Mesendoderm (in vitro differentiated cells): ENCODE measurements at regions not wholly inside any gene's neighbourhood (a gene's known extent, or its start where the extent isn't known, plus 50 kb on each side); places are given as distances from the start of the nearest gene placed in this dataset.

ENCODE experiments used
- DNase-seq: peaks from one replicate; pipeline ENCODE4 v3.0.0; 2013
- H2AK5ac ChIP-seq: 2 replicates; pipeline ENCODE4 v1.6.1; 2013; ENCODE audit warnings: low read length, inconsistent platforms
- H2BK120ac ChIP-seq: 2 replicates; pipeline ENCODE4 v1.6.1; 2013; ENCODE audit warnings: low read depth, mild to moderate bottlenecking, low read length, moderate library complexity, mixed read lengths
- H2BK15ac ChIP-seq: replicated peaks from 2 replicates; pipeline ENCODE4 v1.6.1; 2013; ENCODE audit warnings: low read depth, mild to moderate bottlenecking, moderate library complexity
- H2BK5ac ChIP-seq: 2 replicates; pipeline ENCODE4 v1.6.1; 2013; ENCODE audit warnings: low read length, inconsistent platforms
- H3K18ac ChIP-seq: 2 replicates; pipeline ENCODE4 v1.6.1; 2013; ENCODE audit warnings: mild to moderate bottlenecking, low read length, mixed read lengths
- H3K23ac ChIP-seq: one replicate; pipeline ENCODE4 v1.6.1; 2013; ENCODE audit warnings: low read length
- H3K27ac ChIP-seq: 2 replicates; pipeline ENCODE4 v1.5.1; 2013; ENCODE audit warnings: low read depth, mild to moderate bottlenecking, inconsistent platforms, low read length, moderate library complexity
- H3K27me3 ChIP-seq: 2 replicates; pipeline ENCODE4 v1.6.1; 2013; ENCODE audit warnings: low read length, control low read depth, mild to moderate bottlenecking, inconsistent platforms; ENCODE audit not compliant: insufficient read depth, poor library complexity
- H3K36me3 ChIP-seq: 2 replicates; pipeline ENCODE4 v1.6.1; 2013; ENCODE audit warnings: low read length, inconsistent platforms; ENCODE audit not compliant: control insufficient read depth, insufficient read depth
- H3K4ac ChIP-seq: one replicate; pipeline ENCODE4 v1.6.1; 2013; ENCODE audit warnings: low read depth, mild to moderate bottlenecking, low read length, moderate library complexity
- H3K4me1 ChIP-seq: 2 replicates; pipeline ENCODE4 v1.6.1; 2013; ENCODE audit warnings: low read depth, low read length, inconsistent platforms; ENCODE audit not compliant: control insufficient read depth
- H3K4me2 ChIP-seq: 2 replicates; pipeline ENCODE4 v1.6.1; 2013; ENCODE audit warnings: low read length
- H3K4me3 ChIP-seq: 2 replicates; pipeline ENCODE4 v1.5.1; 2013; ENCODE audit warnings: mild to moderate bottlenecking, low read length
- H3K56ac ChIP-seq: one replicate; pipeline ENCODE4 v1.6.1; 2013; ENCODE audit warnings: low read length
- H3K79me1 ChIP-seq: 2 replicates; pipeline ENCODE4 v1.6.1; 2013; ENCODE audit warnings: low read length, inconsistent platforms
- H3K79me2 ChIP-seq: 2 replicates; pipeline ENCODE4 v1.6.1; 2013; ENCODE audit warnings: mild to moderate bottlenecking, low read length; ENCODE audit not compliant: control insufficient read depth, insufficient read depth
- H3K9ac ChIP-seq: 2 replicates; pipeline ENCODE4 v1.6.1; 2013; ENCODE audit warnings: low read length, inconsistent platforms
- H4K5ac ChIP-seq: one replicate; pipeline ENCODE4 v1.6.1; 2013; ENCODE audit warnings: low read length
- H4K8ac ChIP-seq: one replicate; pipeline ENCODE4 v1.6.1; 2013; ENCODE audit warnings: low read depth, mild to moderate bottlenecking, control low read depth, low read length, moderate library complexity
- WGBS: extraction: QIAGEN DNeasy Blood & Tissue Kit; methylation state at CpG from one replicate; pipeline ENCODE4 v1.1.7; 2013; ENCODE audit warnings: low lambda C conversion rate, missing lambda C conversion rate; ENCODE audit not compliant: insufficient coverage; ENCODE audit errors: extremely low coverage; 5-methylcytosine and 5-hydroxymethylcytosine counted together

GRCh38 chr5:164206196-164206595 is 700.8 kb downstream of the MAT2B start:
- Histone ChIP-seq H3K18ac (no peak overlapping the region), H3K9ac (no peak overlapping the region), H3K4ac (no peak overlapping the region), H3K4me2 (no peak overlapping the region), H3K56ac (no peak overlapping the region), H4K5ac (no peak overlapping the region), H3K79me1 (no peaks in the 10 kb centered on the region), H3K27me3 (no peaks in the 10 kb centered on the region), H2AK5ac (no peak overlapping the region), H3K27ac (no peak overlapping the region), H3K36me3 (no peaks in the 10 kb centered on the region), H2BK120ac (no peak overlapping the region), H2BK5ac (no peak overlapping the region), H2BK15ac (no peak overlapping the region), H3K79me2 (no peaks in the 10 kb centered on the region), H3K4me1 (no peaks in the 10 kb centered on the region), H3K4me3 (no peak overlapping the region), H3K23ac (no peak overlapping the region), H4K8ac (no peak overlapping the region)
- DNase-seq: no peak
- no CpG with 5 or more reads among the region's 2 CpGs for WGBS

GRCh38 chr5:164207646-164208045 is 702.2 kb downstream of the MAT2B start:
- no peaks in the 10 kb centered on the region for H3K36me3 ChIP-seq
- H3K27me3 ChIP-seq: no peaks in the 10 kb centered on the region
- no CpG with 5 or more reads among the region's 3 CpGs for WGBS
- H4K5ac ChIP-seq: no peak overlapping the region
- H3K4me1 ChIP-seq: no peaks in the 10 kb centered on the region
- H3K4ac ChIP-seq: no peak overlapping the region
- H3K4me2 ChIP-seq: no peak overlapping the region
- no peak overlapping the region for H2AK5ac ChIP-seq
- H2BK15ac ChIP-seq: no peak overlapping the region
- no peaks in the 10 kb centered on the region for H3K79me1 ChIP-seq
- H2BK120ac ChIP-seq: no peak overlapping the region
- H3K4me3 ChIP-seq: no peak overlapping the region
- H3K18ac ChIP-seq: no peak overlapping the region
- no peak overlapping the region for H3K56ac ChIP-seq
- H3K23ac ChIP-seq: no peak overlapping the region
- H3K9ac ChIP-seq: no peak overlapping the region
- no peaks in the 10 kb centered on the region for H3K79me2 ChIP-seq
- no peak overlapping the region for H2BK5ac ChIP-seq
- DNase-seq: no peak
- no peak overlapping the region for H4K8ac ChIP-seq
- no peak overlapping the region for H3K27ac ChIP-seq

GRCh38 chr5:164210491-164210890 is 705.1 kb downstream of the MAT2B start:
- no peaks in the 10 kb centered on the region for H3K36me3 ChIP-seq
- H3K18ac ChIP-seq: no peak overlapping the region
- no peak overlapping the region for H3K4me3 ChIP-seq
- H3K79me1 ChIP-seq: no peaks in the 10 kb centered on the region
- H2BK120ac ChIP-seq: no peak overlapping the region
- no peak overlapping the region for H3K4me2 ChIP-seq
- no peak overlapping the region for H2BK5ac ChIP-seq
- H3K9ac ChIP-seq: no peak overlapping the region
- H2AK5ac ChIP-seq: no peak overlapping the region
- WGBS: no CpG with 5 or more reads among the region's 3 CpGs
- H3K4me1 ChIP-seq: no peaks in the 10 kb centered on the region
- no peak overlapping the region for H4K8ac ChIP-seq
- no peak overlapping the region for H2BK15ac ChIP-seq
- H3K27ac ChIP-seq: no peak overlapping the region
- DNase-seq: no peak
- H3K23ac ChIP-seq: no peak overlapping the region
- H3K4ac ChIP-seq: no peak overlapping the region
- H3K27me3 ChIP-seq: no peaks in the 10 kb centered on the region
- no peak overlapping the region for H4K5ac ChIP-seq
- no peaks in the 10 kb centered on the region for H3K79me2 ChIP-seq
- no peak overlapping the region for H3K56ac ChIP-seq

- no peak overlapping the region for H4K8ac ChIP-seq
- no peak overlapping the region for H2BK15ac ChIP-seq
- no peak overlapping the region for H2AK5ac ChIP-seq
- no peak overlapping the region for H3K9ac ChIP-seq
- no CpG with 5 or more reads among the region's 1 CpG for WGBS
- no peak overlapping the region for H2BK120ac ChIP-seq
- no peak overlapping the region for H3K4me2 ChIP-seq
- no peak for DNase-seq
- H3K4me3 ChIP-seq: no peak overlapping the region
- H3K4ac ChIP-seq: no peak overlapping the region
- no peak overlapping the region for H3K27ac ChIP-seq
- no peaks in the 10 kb centered on the region for H3K79me2 ChIP-seq
- no peaks in the 10 kb centered on the region for H3K79me1 ChIP-seq
- no peak overlapping the region for H3K18ac ChIP-seq
- H3K27me3 ChIP-seq: no peaks in the 10 kb centered on the region
- H2BK5ac ChIP-seq: no peak overlapping the region
- no peak overlapping the region for H4K5ac ChIP-seq
- no peak overlapping the region for H3K56ac ChIP-seq
- H3K23ac ChIP-seq: no peak overlapping the region
- H3K4me1 ChIP-seq: no peaks in the 10 kb centered on the region
- no peaks in the 10 kb centered on the region for H3K36me3 ChIP-seq
Observed at GRCh38 chr5:164214698-164215097, 709.3 kb downstream of the MAT2B start.

GRCh38 chr5:164217464-164217863 is 712.0 kb downstream of the MAT2B start:
- Histone ChIP-seq H2BK120ac (no peak overlapping the region), H3K4me2 (no peak overlapping the region), H3K23ac (no peak overlapping the region), H4K5ac (no peak overlapping the region), H3K4me3 (no peak overlapping the region), H3K27me3 (no peaks in the 10 kb centered on the region), H3K79me1 (no peaks in the 10 kb centered on the region), H4K8ac (no peak overlapping the region), H3K79me2 (no peaks in the 10 kb centered on the region), H2AK5ac (no peak overlapping the region), H3K27ac (no peak overlapping the region), H3K4me1 (no peaks in the 10 kb centered on the region), H3K36me3 (no peaks in the 10 kb centered on the region), H3K4ac (no peak overlapping the region), H2BK5ac (no peak overlapping the region), H3K9ac (no peak overlapping the region), H3K56ac (no peak overlapping the region), H3K18ac (no peak overlapping the region), H2BK15ac (no peak overlapping the region)
- no CpG with 5 or more reads among the region's 1 CpG for WGBS
- DNase-seq: no peak

- Histone ChIP-seq H3K79me2 (no peaks in the 10 kb centered on the region), H2BK5ac (no peak overlapping the region)
Observed at GRCh38 chr5:164220522-164220921, 715.1 kb downstream of the MAT2B start.

More at GRCh38 chr5:164220522-164220921, 715.1 kb downstream of the MAT2B start:
- H3K18ac ChIP-seq: no peak overlapping the region
- H3K4ac ChIP-seq: no peak overlapping the region
- no peak overlapping the region for H3K9ac ChIP-seq
- H3K4me2 ChIP-seq: no peak overlapping the region
- H4K8ac ChIP-seq: no peak overlapping the region
- H3K4me3 ChIP-seq: no peak overlapping the region
- H3K23ac ChIP-seq: no peak overlapping the region
- no peak overlapping the region for H3K56ac ChIP-seq
- no peak overlapping the region for H2BK120ac ChIP-seq
- no peak overlapping the region for H2AK5ac ChIP-seq
- H3K79me1 ChIP-seq: no peaks in the 10 kb centered on the region
- H2BK15ac ChIP-seq: no peak overlapping the region
- no peaks in the 10 kb centered on the region for H3K36me3 ChIP-seq
- H3K4me1 ChIP-seq: no peaks in the 10 kb centered on the region
- H3K27ac ChIP-seq: no peak overlapping the region
- H3K27me3 ChIP-seq: no peaks in the 10 kb centered on the region
- H4K5ac ChIP-seq: no peak overlapping the region
- DNase-seq: no peak
